CD14-positive monocyte (primary cell): ENCODE measurements at regions not wholly inside any gene's neighbourhood (a gene's known extent, or its start where the extent isn't known, plus 50 kb on each side); places are given as distances from the start of the nearest gene placed in this dataset.
"Not testable (repeated sequence)": the region's sequence is repeated elsewhere in the genome, so short reads cannot be mapped to it uniquely, and the experiment has no call there.

Experiments used
- DNase-seq, 3 donors: peaks; one replicate each; pipeline ENCODE4 v3.0.0-alpha.2; 2011 to 2022
- H2AFZ ChIP-seq: 2 replicates; pipeline ENCODE4 v1.6.0; 2012; ENCODE audit warnings: mild to moderate bottlenecking, low read depth, low read length, inconsistent platforms; ENCODE audit not compliant: insufficient read depth, poor library complexity, severe bottlenecking
- H3K27ac ChIP-seq, 2 donors: 1 replicate in 1 of 2; 2 replicates in 1 of 2; pipeline ENCODE4 v1.5.1; 2012 to 2013; ENCODE audit warnings: low read length in 2 of 2, control low read depth in 1 of 2, inconsistent platforms in 1 of 2, low read depth in 1 of 2, mild to moderate bottlenecking in 1 of 2
- H3K27me3 ChIP-seq, 2 donors: one replicate each; pipeline versions ENCODE4 v1.6.0 to v1.6.1; 2011 to 2013; ENCODE audit warnings: low read length in 2 of 2; ENCODE audit not compliant: control insufficient read depth in 2 of 2, insufficient read depth in 2 of 2
- H3K36me3 ChIP-seq, 2 donors: replicated peaks in 1 of 2; 1 replicate in 1 of 2; 2 replicates in 1 of 2; pipeline versions ENCODE4 v1.5.1 to v1.6.1; 2012 to 2013; ENCODE audit warnings: low read length in 2 of 2, control low read depth in 1 of 2, inconsistent platforms in 1 of 2, mild to moderate bottlenecking in 1 of 2; ENCODE audit not compliant: insufficient read depth in 2 of 2, control insufficient read depth in 1 of 2
- H3K4me1 ChIP-seq, 2 donors: 1 replicate in 1 of 2; 2 replicates in 1 of 2; pipeline versions ENCODE4 v1.5.1 to v1.6.1; 2012 to 2013; ENCODE audit warnings: low read length in 2 of 2, control low read depth in 1 of 2, inconsistent platforms in 1 of 2, mild to moderate bottlenecking in 1 of 2, moderate library complexity in 1 of 2; ENCODE audit not compliant: insufficient read depth in 2 of 2, control insufficient read depth in 1 of 2
- H3K4me2 ChIP-seq: replicated peaks from 2 replicates; pipeline ENCODE3; 2012; ENCODE audit warnings: low read length, moderate library complexity, mild to moderate bottlenecking; ENCODE audit not compliant: poor library complexity, severe bottlenecking; ENCODE audit errors: extremely low read depth
- H3K4me3 ChIP-seq, 3 experiments: fragments of 200-600 bp in 1 of 3; sonication (generic) in 1 of 3; replicated peaks in 1 of 3; 1 replicate in 2 of 3; 2 replicates in 1 of 3; pipeline ENCODE4 v1.5.1; 2011 to 2013; ENCODE audit warnings: low read length in 3 of 3, mild to moderate bottlenecking in 3 of 3, control low read depth in 2 of 3, low read depth in 2 of 3, inconsistent platforms in 1 of 3, moderate library complexity in 1 of 3
- H3K79me2 ChIP-seq: 2 replicates; pipeline ENCODE4 v1.6.0; 2012; ENCODE audit warnings: mild to moderate bottlenecking, control low read depth, inconsistent platforms, low read length, moderate library complexity; ENCODE audit not compliant: insufficient read depth
- H3K9ac ChIP-seq: 2 replicates; pipeline ENCODE4 v1.6.0; 2017; ENCODE audit warnings: low read length, mild to moderate bottlenecking; ENCODE audit not compliant: insufficient read depth, poor library complexity, severe bottlenecking
- H3K9me3 ChIP-seq, 2 donors: replicated peaks in 1 of 2; 1 replicate in 1 of 2; 2 replicates in 1 of 2; pipeline versions ENCODE4 v1.5.1 to v1.6.1; 2012 to 2013; ENCODE audit warnings: low read length in 2 of 2, control low read depth in 1 of 2; ENCODE audit not compliant: control insufficient read depth in 1 of 2, insufficient read depth in 1 of 2
- H4K20me1 ChIP-seq: 2 replicates; pipeline ENCODE4 v1.6.0; 2012; ENCODE audit warnings: mild to moderate bottlenecking, low read length, control low read depth, moderate library complexity; ENCODE audit not compliant: insufficient read depth
- H3K27ac Mint-ChIP-seq, 7 donors: one replicate each; pipeline ENCODE4 v1.8.0; 2020; ENCODE audit warnings: mild to moderate bottlenecking in 7 of 7, mixed read lengths in 7 of 7, moderate library complexity in 6 of 7, inconsistent platforms in 2 of 7
- H3K27me3 Mint-ChIP-seq, 3 donors: one replicate each; pipeline ENCODE4 v1.8.0; 2021 to 2022; ENCODE audit warnings: low read depth in 3 of 3, mild to moderate bottlenecking in 3 of 3, mixed read lengths in 3 of 3, moderate library complexity in 3 of 3, inconsistent platforms in 1 of 3
- H3K36me3 Mint-ChIP-seq, 2 donors: one replicate each; pipeline ENCODE4 v1.8.0; 2020; ENCODE audit warnings: mixed read lengths in 2 of 2, inconsistent platforms in 1 of 2, mild to moderate bottlenecking in 1 of 2
- H3K4me1 Mint-ChIP-seq: one replicate; pipeline ENCODE4 v1.8.0; 2020; ENCODE audit warnings: mild to moderate bottlenecking, mixed read lengths
- H3K4me3 Mint-ChIP-seq, 2 donors: one replicate each; pipeline ENCODE4 v1.8.0; 2020; ENCODE audit warnings: mild to moderate bottlenecking in 2 of 2, mixed read lengths in 2 of 2, moderate library complexity in 1 of 2
- H3K9me3 Mint-ChIP-seq, 7 donors: one replicate each; pipeline ENCODE4 v1.8.0; 2020 to 2022; ENCODE audit warnings: mixed read lengths in 7 of 7, mild to moderate bottlenecking in 6 of 7, moderate library complexity in 6 of 7, inconsistent platforms in 2 of 7
- WGBS: methylation state at CpG from one replicate; pipeline ENCODE4 v1.1.5; 2013; ENCODE audit warnings: missing lambda C conversion rate; ENCODE audit not compliant: insufficient coverage; 5-methylcytosine and 5-hydroxymethylcytosine counted together
- intact Hi-C, 2 donors: fragments of 100-400 bp; cut with micrococcal nuclease; formaldehyde crosslinking; loops; one replicate each; pipeline versions ENCODE4 v1.15.0 to v1.15.1; 2023
- TF ChIP-seq, protein P1 (sequence below): fragments of 200-600 bp; IDR thresholded peaks from one replicate; pipeline ENCODE4 v1.8.0; 2022; ENCODE audit warnings: antibody characterized with exemption, mild to moderate bottlenecking

DNA sequence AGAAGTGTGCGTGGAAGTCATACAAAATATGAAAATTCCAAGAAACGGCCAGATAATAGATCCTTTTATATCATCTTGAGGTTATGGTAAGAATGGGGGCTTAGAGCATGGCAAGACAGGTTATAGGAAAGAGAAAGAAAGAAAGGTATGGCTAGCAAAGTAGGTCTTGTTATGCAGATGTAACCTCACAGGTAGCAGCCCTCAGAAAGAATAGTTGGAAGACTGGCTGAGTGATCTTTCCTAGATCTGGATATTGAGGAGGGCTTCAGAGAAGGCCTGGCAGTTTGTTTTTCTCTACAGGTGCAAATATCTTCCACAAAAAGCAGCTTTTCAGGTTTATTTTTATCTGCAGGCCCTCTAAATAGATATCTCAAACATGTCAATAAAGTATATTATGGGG is 679.5 kb downstream of the KHDRBS2 start:
- Histone ChIP-seq H4K20me1 (no peaks in the 10 kb centered on the region), H3K9me3 (peaks cover 8 to 21% of the 10 kb centered on the region in 2 donors), H2AFZ (no peak overlapping the region), H3K27me3 (no peaks in the 10 kb centered on the region), H3K36me3 (no peaks in the 10 kb centered on the region), H3K79me2 (no peaks in the 10 kb centered on the region), H3K9ac (no peak overlapping the region), H3K27ac (no peak overlapping the region), H3K4me2 (no peak overlapping the region), H3K4me1 (no peaks in the 10 kb centered on the region), H3K4me3 (no peak overlapping the region)
- no peak overlapping the region for H3K4me3 Mint-ChIP-seq
- peaks cover 0 to 2% (median 0%) of the 10 kb centered on the region in 3 donors for H3K27me3 Mint-ChIP-seq
- H3K9me3 Mint-ChIP-seq = peaks cover 19 to 33% (median 25%) of the 10 kb centered on the region in 7 donors
- H3K36me3 Mint-ChIP-seq = no peaks in the 10 kb centered on the region
- TF ChIP-seq, protein P1, sequence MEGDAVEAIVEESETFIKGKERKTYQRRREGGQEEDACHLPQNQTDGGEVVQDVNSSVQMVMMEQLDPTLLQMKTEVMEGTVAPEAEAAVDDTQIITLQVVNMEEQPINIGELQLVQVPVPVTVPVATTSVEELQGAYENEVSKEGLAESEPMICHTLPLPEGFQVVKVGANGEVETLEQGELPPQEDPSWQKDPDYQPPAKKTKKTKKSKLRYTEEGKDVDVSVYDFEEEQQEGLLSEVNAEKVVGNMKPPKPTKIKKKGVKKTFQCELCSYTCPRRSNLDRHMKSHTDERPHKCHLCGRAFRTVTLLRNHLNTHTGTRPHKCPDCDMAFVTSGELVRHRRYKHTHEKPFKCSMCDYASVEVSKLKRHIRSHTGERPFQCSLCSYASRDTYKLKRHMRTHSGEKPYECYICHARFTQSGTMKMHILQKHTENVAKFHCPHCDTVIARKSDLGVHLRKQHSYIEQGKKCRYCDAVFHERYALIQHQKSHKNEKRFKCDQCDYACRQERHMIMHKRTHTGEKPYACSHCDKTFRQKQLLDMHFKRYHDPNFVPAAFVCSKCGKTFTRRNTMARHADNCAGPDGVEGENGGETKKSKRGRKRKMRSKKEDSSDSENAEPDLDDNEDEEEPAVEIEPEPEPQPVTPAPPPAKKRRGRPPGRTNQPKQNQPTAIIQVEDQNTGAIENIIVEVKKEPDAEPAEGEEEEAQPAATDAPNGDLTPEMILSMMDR = no peak
- no CpG with 5 or more reads among the region's 2 CpGs for WGBS
- H3K4me1 Mint-ChIP-seq = no peaks in the 10 kb centered on the region
- DNase-seq = no peak
- no peak overlapping the region for H3K27ac Mint-ChIP-seq
- intact Hi-C loops = no loop called here

DNA sequence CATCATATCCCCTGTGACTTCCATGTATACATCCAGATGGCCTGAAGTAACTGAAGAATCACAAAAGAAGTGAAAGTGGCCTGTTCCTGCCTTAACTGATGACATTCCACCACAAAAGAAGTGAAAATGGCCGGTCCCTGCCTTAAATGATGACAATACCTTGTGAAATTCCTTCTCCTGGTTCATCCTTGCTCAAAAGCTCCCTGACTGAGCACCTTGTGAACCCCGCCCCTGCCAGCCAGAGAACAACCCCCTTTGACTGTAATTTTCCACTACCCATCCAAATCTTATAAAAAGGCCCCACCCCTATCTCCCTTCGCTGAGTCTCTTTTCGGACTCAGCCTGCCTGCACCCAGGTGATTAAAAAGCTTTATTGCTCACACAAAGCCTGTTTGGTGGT is 680.2 kb downstream of the KHDRBS2 start:
- H3K36me3 Mint-ChIP-seq, H3K79me2 ChIP-seq, H3K27ac ChIP-seq, H3K27me3 ChIP-seq, H3K4me3 ChIP-seq, H3K4me1 ChIP-seq, H3K4me1 Mint-ChIP-seq, H3K27me3 Mint-ChIP-seq, H3K4me2 ChIP-seq, H3K4me3 Mint-ChIP-seq, H4K20me1 ChIP-seq, H3K27ac Mint-ChIP-seq, H3K36me3 ChIP-seq, H3K9ac ChIP-seq, H2AFZ ChIP-seq, DNase-seq, intact Hi-C loops: not testable (repeated sequence)
- 70% methylated on average over 2 of the region's 4 CpGs for whole genome bisulfite sequencing
- peaks cover 22 to 37% (median 28%) of the 10 kb centered on the region in 7 donors for H3K9me3 Mint-ChIP-seq
- H3K9me3 ChIP-seq = peaks cover 10 to 25% of the 10 kb centered on the region in 2 donors

DNA sequence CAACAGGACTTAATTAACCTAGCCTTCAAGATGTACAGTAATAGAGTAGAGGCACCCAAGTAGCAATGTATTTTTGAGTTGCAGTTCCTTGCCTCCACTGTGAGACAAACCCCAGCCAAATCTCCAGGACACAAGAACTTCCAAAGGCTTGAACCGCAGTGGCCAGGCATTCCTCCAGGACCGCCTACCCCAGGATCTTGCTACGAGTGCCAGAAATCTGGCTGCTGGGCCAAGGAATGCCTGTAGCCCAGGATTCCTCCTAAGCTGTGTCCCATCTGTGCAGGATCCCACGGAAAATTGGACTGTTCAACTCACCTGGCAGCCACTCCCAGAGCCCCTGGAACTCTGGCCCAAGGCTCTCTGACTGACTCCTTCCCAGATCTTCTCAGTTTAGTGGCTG is 683.9 kb downstream of the KHDRBS2 start:
- H3K4me3 ChIP-seq, H3K36me3 ChIP-seq, DNase-seq, H3K9ac ChIP-seq, H3K4me1 ChIP-seq, H3K79me2 ChIP-seq, H3K27ac Mint-ChIP-seq, H3K36me3 Mint-ChIP-seq, H3K27me3 ChIP-seq, H3K4me2 ChIP-seq, H2AFZ ChIP-seq, H3K27ac ChIP-seq, H3K4me3 Mint-ChIP-seq, intact Hi-C loops, H3K4me1 Mint-ChIP-seq, H3K27me3 Mint-ChIP-seq, H4K20me1 ChIP-seq: not testable (repeated sequence)
- peaks cover 21 to 41% (median 29%) of the 10 kb centered on the region in 7 donors for H3K9me3 Mint-ChIP-seq
- whole genome bisulfite sequencing = 83% methylated on average over 4 of the region's 4 CpGs
- H3K9me3 ChIP-seq = peaks cover 28 to 33% of the 10 kb centered on the region in 2 donors
